ENCODE measurements at regions not wholly inside any gene's neighbourhood (a gene's known extent, or its start where the extent isn't known, plus 50 kb on each side); places are given as distances from the start of the nearest gene placed in this dataset.

- no peaks in the 10 kb centered on the region for H3K9me2 ChIP-seq (ENCODE audit: insufficient read depth, low read length)
- H2AFZ ChIP-seq (ENCODE audit: low read length): peak overlapping the region; percentile 61; the same call in 1 of the 2 replicates
- H3K4me3 ChIP-seq (ENCODE audit: low read depth, low read length, poor library complexity, severe bottlenecking): no peak overlapping the region
- intact Hi-C loops (cut with micrococcal nuclease; ENCODE audit: unreplicated experiment): loop anchor here (5.0 kb wide), 1 partner anchor 203 kb away; the partner anchor contains the start of gene PRDM1
- peak overlapping the region; percentile 31 for H3K4me2 ChIP-seq (ENCODE audit: low read length)
- H3K9me3 ChIP-seq (ENCODE audit: low read length): peaks cover 5% of the 10 kb centered on the region; the same call in 1 of the 2 replicates
- no peaks in the 10 kb centered on the region for H4K20me1 ChIP-seq (ENCODE audit: insufficient read depth, low read length)
- H3K36me3 ChIP-seq (ENCODE audit: insufficient read depth, low read length): no peaks in the 10 kb centered on the region
- no peaks in the 10 kb centered on the region for H3K79me2 ChIP-seq (ENCODE audit: insufficient read depth, low read depth, low read length)
- peak; percentile 71 for DNase-seq (ENCODE audit: low spot score)
- H3K4me1 ChIP-seq (ENCODE audit: insufficient read depth, low read length, poor library complexity, severe bottlenecking): peaks cover 74% of the 10 kb centered on the region
- H3K27ac ChIP-seq (ENCODE audit: low read depth, low read length, poor library complexity, severe bottlenecking): peak overlapping the region; percentile 17
- TF ChIP-seq CTCF (conservative IDR thresholded peaks at IDR 0.05; ENCODE audit: low read length) (no peak), EZH2phosphoT487 (IDR thresholded peaks at IDR 0.05; ENCODE audit: borderline replicate concordance, low read depth, low read length) (no peak)
- POLR2A ChIA-PET: interaction anchor here (0.7 to 4.4 kb wide), 12 partner anchors 8 to 108 kb away, joined by 3 to 42 read pairs (median 6); no protein-coding TSS in a partner anchor
- CTCF ChIA-PET (ENCODE audit: unreplicated experiment): no interaction called here
- no TSS peak for BruUV-seq (replicated peaks)
Measured at GRCh38 chr6:105884426-105884825, 201.7 kb upstream of the PRDM1 start.

GRCh38 chr6:105884011-105884410, 202.1 kb upstream of the PRDM1 start:
- Histone ChIP-seq H3K4me2 (ENCODE audit: low read length) (peak overlapping the region; percentile 31), H3K79me2 (ENCODE audit: insufficient read depth, low read depth, low read length) (no peaks in the 10 kb centered on the region), H3K27ac (ENCODE audit: low read depth, low read length, poor library complexity, severe bottlenecking) (peak overlapping the region; percentile 17), H3K4me3 (ENCODE audit: low read depth, low read length, poor library complexity, severe bottlenecking) (no peak overlapping the region), H2AFZ (ENCODE audit: low read length) (peak overlapping the region; percentile 61; the same call in 1 of the 2 replicates), H3K4me1 (ENCODE audit: insufficient read depth, low read length, poor library complexity, severe bottlenecking) (peaks cover 76% of the 10 kb centered on the region), H3K9me3 (ENCODE audit: low read length) (peaks cover 1% of the 10 kb centered on the region; the same call in 1 of the 2 replicates), H4K20me1 (ENCODE audit: insufficient read depth, low read length) (no peaks in the 10 kb centered on the region), H3K36me3 (ENCODE audit: insufficient read depth, low read length) (no peaks in the 10 kb centered on the region), H3K9me2 (ENCODE audit: insufficient read depth, low read length) (no peaks in the 10 kb centered on the region)
- BruUV-seq (replicated peaks): no TSS peak
- ChIA-PET POLR2A (interaction anchor here (0.7 to 4.4 kb wide), 14 partner anchors 8 to 109 kb away, joined by 3 to 42 read pairs (median 5); no protein-coding TSS in a partner anchor), CTCF (ENCODE audit: unreplicated experiment) (interaction anchor here (1.0 kb wide), 1 partner anchor 109 kb away, joined by 3 read pairs; no protein-coding TSS in a partner anchor)
- TF ChIP-seq CTCF (conservative IDR thresholded peaks at IDR 0.05; ENCODE audit: low read length) (no peak), EZH2phosphoT487 (IDR thresholded peaks at IDR 0.05; ENCODE audit: borderline replicate concordance, low read depth, low read length) (no peak)
- peak; percentile 59 for DNase-seq (ENCODE audit: low spot score)
- intact Hi-C loops (cut with micrococcal nuclease; ENCODE audit: unreplicated experiment): loop anchor here (5.0 kb wide), 1 partner anchor 203 kb away; the partner anchor contains the start of gene PRDM1

GRCh38 chr6:105882828-105883227, 203.3 kb upstream of the PRDM1 start:
- Histone ChIP-seq H3K4me3 (ENCODE audit: low read depth, low read length, poor library complexity, severe bottlenecking) (no peak overlapping the region), H3K27ac (ENCODE audit: low read depth, low read length, poor library complexity, severe bottlenecking) (no peak overlapping the region), H3K4me1 (ENCODE audit: insufficient read depth, low read length, poor library complexity, severe bottlenecking) (peaks cover 73% of the 10 kb centered on the region), H4K20me1 (ENCODE audit: insufficient read depth, low read length) (no peaks in the 10 kb centered on the region), H3K9me3 (ENCODE audit: low read length) (no peaks in the 10 kb centered on the region), H2AFZ (ENCODE audit: low read length) (peak overlapping the region; percentile 3; the same call in 1 of the 2 replicates), H3K4me2 (ENCODE audit: low read length) (no peak overlapping the region), H3K36me3 (ENCODE audit: insufficient read depth, low read length) (no peaks in the 10 kb centered on the region), H3K79me2 (ENCODE audit: insufficient read depth, low read depth, low read length) (no peaks in the 10 kb centered on the region), H3K9me2 (ENCODE audit: insufficient read depth, low read length) (no peaks in the 10 kb centered on the region)
- ChIA-PET CTCF (ENCODE audit: unreplicated experiment) (no interaction called here), POLR2A (interaction anchor here (0.5 to 4.4 kb wide), 14 partner anchors 9 to 207 kb away, joined by 3 to 42 read pairs (median 4); no protein-coding TSS in a partner anchor)
- TF ChIP-seq EZH2phosphoT487 (IDR thresholded peaks at IDR 0.05; ENCODE audit: borderline replicate concordance, low read depth, low read length): no peak
- TF ChIP-seq CTCF (conservative IDR thresholded peaks at IDR 0.05; ENCODE audit: low read length): no peak
- no TSS peak for BruUV-seq (replicated peaks)
- intact Hi-C loops (cut with micrococcal nuclease; ENCODE audit: unreplicated experiment): loop anchor here (5.0 kb wide), 1 partner anchor 204 kb away; the partner anchor contains the start of gene PRDM1
- no peak for DNase-seq (ENCODE audit: low spot score)

Measured in OCI-LY7 (cell line).